Brain microvascular endothelial cell (primary cell): ENCODE measurements at regions not wholly inside any gene's neighbourhood (a gene's known extent, or its start where the extent isn't known, plus 50 kb on each side); places are given as distances from the start of the nearest gene placed in this dataset.
A peak's percentile ranks its signal among the peaks of the same experiment; 100 is the strongest.
"Not testable (repeated sequence)": the region's sequence is repeated elsewhere in the genome, so short reads cannot be mapped to it uniquely, and the experiment has no call there.

Experiments used
- DNase-seq: peaks from one replicate; pipeline ENCODE4 v3.0.0-alpha.2; 2020
- H3K27ac ChIP-seq: fragments of 250-450 bp; sonication (Bioruptor Pico); 2 replicates; pipeline ENCODE4 v1.5.1; 2020; ENCODE audit warnings: mild to moderate bottlenecking, moderate library complexity
- H3K27me3 ChIP-seq: fragments of 250-450 bp; sonication (Bioruptor Pico); replicated peaks from 2 replicates; pipeline ENCODE4 v1.5.1; 2020; ENCODE audit warnings: mild to moderate bottlenecking
- H3K36me3 ChIP-seq: fragments of 250-450 bp; sonication (Bioruptor Pico); replicated peaks from 2 replicates; pipeline ENCODE4 v1.5.1; 2020; ENCODE audit warnings: mild to moderate bottlenecking
- H3K4me3 ChIP-seq: 2 replicates; pipeline ENCODE4 v1.5.1; 2011; ENCODE audit warnings: low read depth, mild to moderate bottlenecking, control low read depth, low read length, moderate library complexity
- CTCF ChIP-seq: IDR thresholded peaks from 2 replicates; pipeline ENCODE4 v1.5.1; 2011; ENCODE audit warnings: low read depth, mild to moderate bottlenecking, moderate library complexity, low read length, control low read depth, inconsistent platforms; ENCODE audit errors: missing control alignments
- in situ Hi-C: cut with HindIII; loops from 2 replicates; pipeline ENCODE4 v1.10.0; 2017; ENCODE audit warnings: low sequenced_read_pairs, low pct_ligation_motif_present

GRCh38 chr7:131039836-131040235 is 287.8 kb upstream of the MKLN1 start:
- TF ChIP-seq CTCF, result no peak
- H3K36me3 ChIP-seq, result no peaks in the 10 kb centered on the region
- H3K27me3 ChIP-seq, result no peaks in the 10 kb centered on the region
- H3K27ac ChIP-seq, result no peak overlapping the region
- in situ Hi-C loops, result no loop called here
- H3K4me3 ChIP-seq, result no peak overlapping the region
- DNase-seq, result no peak

- peak; percentile 75 for DNase-seq
- TF ChIP-seq CTCF, result peak; percentile 93
- Histone ChIP-seq H3K36me3 (no peaks in the 10 kb centered on the region), H3K4me3 (no peak overlapping the region), H3K27ac (no peak overlapping the region), H3K27me3 (no peaks in the 10 kb centered on the region)
- in situ Hi-C loops, result no loop called here
Observed at GRCh38 chr7:131040467-131040932, 287.2 kb upstream of the MKLN1 start.

- H3K36me3 ChIP-seq, H3K4me3 ChIP-seq, H3K27ac ChIP-seq, H3K27me3 ChIP-seq, DNase-seq, in situ Hi-C loops: not testable (repeated sequence)
Observed at GRCh38 chr7:131041012-131041695, 286.5 kb upstream of the MKLN1 start.

GRCh38 chr7:131042269-131043160 is 285.2 kb upstream of the MKLN1 start:
- in situ Hi-C loops, result no loop called here
- H3K27ac ChIP-seq, result no peak overlapping the region
- no peak for TF ChIP-seq CTCF
- H3K36me3 ChIP-seq, result no peaks in the 10 kb centered on the region
- DNase-seq, result no peak
- H3K4me3 ChIP-seq, result no peak overlapping the region
- H3K27me3 ChIP-seq, result no peaks in the 10 kb centered on the region

GRCh38 chr7:131045526-131045925 is 282.1 kb upstream of the MKLN1 start:
- Histone ChIP-seq H3K27ac (no peak overlapping the region), H3K4me3 (no peak overlapping the region), H3K36me3 (peaks cover 3% of the 10 kb centered on the region), H3K27me3 (no peaks in the 10 kb centered on the region)
- TF ChIP-seq CTCF, result no peak
- in situ Hi-C loops, result no loop called here
- no peak for DNase-seq

GRCh38 chr7:131046246-131046645 is 281.4 kb upstream of the MKLN1 start:
- Histone ChIP-seq H3K4me3 (no peak overlapping the region), H3K27me3 (no peaks in the 10 kb centered on the region), H3K27ac (no peak overlapping the region), H3K36me3 (peaks cover 3% of the 10 kb centered on the region)
- in situ Hi-C loops, result no loop called here
- TF ChIP-seq CTCF, result no peak
- DNase-seq, result no peak
